Fibroblast of lung (primary cell): ENCODE measurements at regions not wholly inside any gene's neighbourhood (a gene's known extent, or its start where the extent isn't known, plus 50 kb on each side); places are given as distances from the start of the nearest gene placed in this dataset.

ENCODE experiments used
- DNase-seq, 2 donors: peaks; one replicate each; pipeline versions ENCODE4 v3.0.0 to v3.0.0-alpha.2; 2010; ENCODE audit warnings: low read depth in 2 of 2
- H2AFZ ChIP-seq: 2 replicates; pipeline ENCODE4 v1.5.1; 2012; ENCODE audit warnings: low read length, control low read depth, inconsistent platforms
- H3K27ac ChIP-seq: 2 replicates; pipeline ENCODE4 v1.5.1; 2011; ENCODE audit warnings: low read length, control low read depth; ENCODE audit not compliant: insufficient read depth
- H3K27me3 ChIP-seq: 2 replicates; pipeline ENCODE4 v1.5.1; 2011; ENCODE audit warnings: mild to moderate bottlenecking, low read length; ENCODE audit not compliant: control insufficient read depth, insufficient read depth
- H3K36me3 ChIP-seq: 2 replicates; pipeline ENCODE4 v1.5.1; 2011; ENCODE audit warnings: low read length; ENCODE audit not compliant: control insufficient read depth, insufficient read depth
- H3K4me1 ChIP-seq: 2 replicates; pipeline ENCODE4 v1.5.1; 2011; ENCODE audit warnings: low read length; ENCODE audit not compliant: control insufficient read depth, insufficient read depth; ENCODE audit errors: extremely low read depth
- H3K4me2 ChIP-seq: 2 replicates; pipeline ENCODE4 v1.5.1; 2011; ENCODE audit warnings: low read length, control low read depth; ENCODE audit not compliant: insufficient read depth; ENCODE audit errors: extremely low read depth
- H3K4me3 ChIP-seq, 4 experiments: fragments of 200-600 bp in 1 of 4; sonication (generic) in 1 of 4; replicated peaks in 1 of 4; 2 replicates each; pipeline ENCODE4 v1.5.1; 2011 to 2016; ENCODE audit warnings: low read length in 4 of 4, low read depth in 3 of 4, mild to moderate bottlenecking in 3 of 4, control low read depth in 2 of 4, inconsistent platforms in 1 of 4, mixed read lengths in 1 of 4; ENCODE audit not compliant: insufficient read depth in 1 of 4; ENCODE audit errors: control extremely low read depth in 1 of 4
- H3K79me2 ChIP-seq: 2 replicates; pipeline ENCODE4 v1.5.1; 2012; ENCODE audit warnings: mild to moderate bottlenecking, low read length, inconsistent platforms; ENCODE audit not compliant: control insufficient read depth, insufficient read depth
- H3K9ac ChIP-seq: 2 replicates; pipeline ENCODE4 v1.5.1; 2011; ENCODE audit warnings: mild to moderate bottlenecking, low read length, control low read depth; ENCODE audit not compliant: insufficient read depth
- H3K9me3 ChIP-seq: 2 replicates; pipeline ENCODE4 v1.5.1; 2012; ENCODE audit warnings: low read depth, low read length; ENCODE audit not compliant: control insufficient read depth, insufficient read depth
- H4K20me1 ChIP-seq: 2 replicates; pipeline ENCODE4 v1.5.1; 2011; ENCODE audit warnings: low read length; ENCODE audit not compliant: control insufficient read depth, insufficient read depth; ENCODE audit errors: extremely low read depth
- CTCF ChIP-seq, 2 donors: IDR thresholded peaks in 1 of 2; conservative IDR thresholded peaks in 1 of 2; 1 replicate in 1 of 2; 2 replicates in 1 of 2; pipeline ENCODE4 v1.5.1; 2011 to 2012; ENCODE audit warnings: low read length in 2 of 2, control low read depth in 1 of 2, inconsistent platforms in 1 of 2, low read depth in 1 of 2, mild to moderate bottlenecking in 1 of 2
- EZH2 ChIP-seq: IDR thresholded peaks from 2 replicates; pipeline ENCODE4 v1.5.1; 2012; ENCODE audit warnings: low read length, control low read depth, mild to moderate bottlenecking; ENCODE audit errors: missing control alignments

DNA sequence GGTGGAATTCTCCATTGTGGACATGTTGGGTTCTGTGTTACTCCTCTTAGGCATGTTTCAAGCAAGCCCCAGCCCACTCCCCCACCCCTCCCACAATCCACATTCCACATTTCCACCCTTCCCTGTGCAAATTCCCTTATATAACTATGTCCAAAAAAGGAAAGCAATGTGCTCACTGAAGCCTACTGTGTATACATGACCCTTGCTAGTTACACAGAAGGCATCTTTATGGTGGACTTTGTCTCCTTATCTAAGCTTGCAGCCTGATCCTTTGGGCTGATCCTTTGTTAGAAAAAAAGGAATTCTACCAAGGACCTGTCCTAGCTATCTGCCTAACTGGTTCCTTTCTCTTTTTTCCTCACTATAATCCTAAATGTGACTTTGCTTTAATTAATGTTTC is 796.8 kb downstream of the NLGN4X start:
- no peak overlapping the region for H3K4me3 ChIP-seq
- TF ChIP-seq CTCF (conservative IDR thresholded peaks at IDR 0.05 in 1 of 2, IDR thresholded peaks at IDR 0.05 in 1 of 2; ENCODE audit: low read depth in 1 of 2, low read length in 2 of 2): no peak
- TF ChIP-seq EZH2: no peak
- no peak overlapping the region for H3K9ac ChIP-seq
- DNase-seq: no peak
- H3K36me3 ChIP-seq: no peaks in the 10 kb centered on the region
- H3K27ac ChIP-seq: no peak overlapping the region
- no peaks in the 10 kb centered on the region for H4K20me1 ChIP-seq
- H3K79me2 ChIP-seq: no peaks in the 10 kb centered on the region
- H3K4me1 ChIP-seq: no peaks in the 10 kb centered on the region
- H2AFZ ChIP-seq: no peak overlapping the region
- no peaks in the 10 kb centered on the region for H3K9me3 ChIP-seq
- H3K27me3 ChIP-seq: no peaks in the 10 kb centered on the region
- no peak overlapping the region for H3K4me2 ChIP-seq

- H3K9ac ChIP-seq: no peak overlapping the region
- no peaks in the 10 kb centered on the region for H3K27me3 ChIP-seq
- H3K4me2 ChIP-seq: no peak overlapping the region
- no peak overlapping the region for H2AFZ ChIP-seq
- no peak for DNase-seq
- no peaks in the 10 kb centered on the region for H3K4me1 ChIP-seq
- H3K4me3 ChIP-seq: no peak overlapping the region
- TF ChIP-seq EZH2 (no peak), CTCF (conservative IDR thresholded peaks at IDR 0.05 in 1 of 2, IDR thresholded peaks at IDR 0.05 in 1 of 2; ENCODE audit: low read depth in 1 of 2, low read length in 2 of 2) (no peak)
- no peaks in the 10 kb centered on the region for H3K36me3 ChIP-seq
- no peaks in the 10 kb centered on the region for H3K9me3 ChIP-seq
- no peaks in the 10 kb centered on the region for H3K79me2 ChIP-seq
- no peak overlapping the region for H3K27ac ChIP-seq
- no peaks in the 10 kb centered on the region for H4K20me1 ChIP-seq
Measured at GRCh38 chrX:5425119-5425518, 803.5 kb downstream of the NLGN4X start.

DNA sequence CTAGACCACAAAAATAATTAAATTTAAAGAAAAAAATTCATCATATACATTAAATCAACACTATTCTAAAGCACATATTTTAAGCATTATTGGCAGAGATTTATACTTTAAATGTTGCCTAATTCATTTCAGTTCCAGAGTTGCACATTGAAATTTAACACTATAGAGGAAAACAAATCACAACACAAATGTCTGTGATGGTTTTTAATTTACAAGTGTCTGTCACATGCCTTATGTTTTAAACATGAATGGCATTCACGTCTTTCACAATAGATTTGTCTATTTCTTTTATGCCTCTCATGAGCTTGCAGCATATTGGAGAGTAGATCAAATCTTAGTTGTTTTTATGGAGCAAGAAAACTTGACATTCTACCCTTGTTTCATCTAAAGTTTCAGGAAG is 811.3 kb downstream of the NLGN4X start:
- Histone ChIP-seq H3K4me3 (no peak overlapping the region), H2AFZ (no peak overlapping the region), H3K4me2 (no peak overlapping the region), H3K27me3 (no peaks in the 10 kb centered on the region), H3K27ac (no peak overlapping the region), H3K9ac (no peak overlapping the region), H3K79me2 (no peaks in the 10 kb centered on the region), H3K9me3 (no peaks in the 10 kb centered on the region), H3K4me1 (no peaks in the 10 kb centered on the region), H3K36me3 (no peaks in the 10 kb centered on the region), H4K20me1 (no peaks in the 10 kb centered on the region)
- no peak for DNase-seq
- TF ChIP-seq CTCF (conservative IDR thresholded peaks at IDR 0.05 in 1 of 2, IDR thresholded peaks at IDR 0.05 in 1 of 2; ENCODE audit: low read depth in 1 of 2, low read length in 2 of 2) (no peak), EZH2 (no peak)
